GM19452 (cell line): ENCODE measurements at regions not wholly inside any gene's neighbourhood (a gene's known extent, or its start where the extent isn't known, plus 50 kb on each side); places are given as distances from the start of the nearest gene placed in this dataset.

Source experiments
- ATAC-seq: cut with Tn5 transposase; IDR thresholded peaks from one replicate; pipeline ENCODE4 v1.9.1; 2021; ENCODE audit not compliant: unreplicated experiment

DNA sequence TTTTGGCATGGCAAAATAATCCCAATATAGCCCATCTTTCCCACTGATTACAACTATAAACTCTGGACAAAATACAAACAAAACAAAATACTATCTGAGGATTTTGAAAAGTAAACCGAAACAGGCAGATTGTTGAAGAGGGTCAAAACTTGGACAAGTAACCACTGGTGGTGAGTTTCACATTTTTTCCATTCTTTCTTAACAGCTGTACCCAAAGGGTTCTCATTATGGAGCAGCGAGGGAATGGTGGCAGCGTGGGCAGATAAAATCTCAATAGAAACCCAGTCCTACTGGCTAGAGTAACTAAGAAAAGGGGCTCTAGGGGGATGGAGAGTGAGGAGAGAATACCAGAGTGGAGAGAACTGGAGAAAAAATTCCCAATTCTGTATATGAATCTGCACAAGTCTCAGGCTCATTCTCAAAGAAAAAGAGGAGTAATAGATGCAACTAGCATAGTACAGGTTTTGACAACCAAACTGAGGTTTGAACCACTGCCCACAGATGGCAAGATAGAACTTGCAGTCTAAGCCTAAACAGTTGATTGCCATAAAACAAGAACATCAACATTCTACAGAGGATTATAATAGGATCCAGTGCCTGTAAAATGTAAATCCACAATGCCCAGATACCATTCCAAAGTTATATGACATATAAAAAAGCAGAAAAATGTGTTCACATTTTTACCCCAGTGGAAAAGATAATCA, 284.5 kb downstream of the KCNRG start:
- ATAC-seq: no peak

DNA sequence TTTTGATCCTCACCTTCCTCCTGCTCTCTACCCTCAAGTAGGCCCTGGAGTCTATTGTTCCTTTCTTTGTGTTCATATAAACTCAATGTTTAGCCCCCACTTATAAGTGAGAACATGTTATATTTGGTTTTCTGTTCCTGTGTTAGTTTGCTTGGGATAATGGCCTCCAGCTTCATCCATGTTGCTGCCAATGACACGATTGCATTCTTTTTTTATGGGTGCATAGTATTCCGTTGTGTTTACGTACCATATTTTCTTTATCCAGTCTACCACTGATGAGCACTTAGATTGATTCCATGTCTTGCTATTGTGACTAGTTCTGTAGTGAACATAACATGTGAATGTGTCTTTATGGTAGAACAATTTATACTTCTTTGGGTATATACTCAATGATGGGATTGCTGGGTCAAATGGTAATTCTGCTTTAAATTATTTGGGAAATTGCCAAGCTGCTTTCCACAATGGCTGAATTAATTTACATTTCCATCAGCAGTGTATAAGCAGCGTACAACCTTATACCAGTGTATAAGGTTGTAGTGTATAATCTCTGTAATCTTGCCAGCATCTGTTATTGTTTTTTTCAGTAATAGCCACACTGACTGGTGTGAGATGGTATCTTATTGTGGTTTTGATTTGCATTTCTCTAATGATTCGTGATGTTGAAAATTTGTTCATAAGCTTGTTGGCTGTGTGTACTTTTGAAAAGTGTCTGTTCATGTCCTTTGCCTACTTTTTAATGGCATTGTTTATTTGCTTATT, 288.9 kb downstream of the KCNRG start:
- no peak for ATAC-seq

GRCh38 chr13:50306156-50306555, 290.9 kb downstream of the KCNRG start:
- no peak for ATAC-seq

- ATAC-seq: no peak
Observed at GRCh38 chr13:50309318-50309717, 294.1 kb downstream of the KCNRG start.

GRCh38 chr13:50309882-50310594, 294.8 kb downstream of the KCNRG start:
- ATAC-seq: no peak

DNA sequence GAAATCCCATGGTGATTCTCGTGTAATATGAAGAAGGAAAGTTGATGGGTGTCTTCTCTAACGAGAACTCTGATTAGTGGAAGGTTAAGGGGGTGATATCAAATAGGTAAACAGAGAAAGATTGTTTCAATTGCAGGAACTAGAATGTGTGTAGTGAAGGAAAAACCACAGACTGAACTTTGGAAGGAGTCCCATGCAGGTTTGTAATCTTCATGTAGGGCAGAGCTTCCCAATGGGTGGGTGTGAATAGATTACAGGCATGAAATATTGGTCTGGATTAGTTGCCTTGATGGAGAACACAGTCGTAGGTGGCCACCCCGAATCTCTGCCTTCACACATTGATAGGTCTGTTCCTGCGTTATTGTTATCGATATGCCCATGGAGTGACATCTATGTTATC, 295.5 kb downstream of the KCNRG start:
- ATAC-seq: no peak

DNA sequence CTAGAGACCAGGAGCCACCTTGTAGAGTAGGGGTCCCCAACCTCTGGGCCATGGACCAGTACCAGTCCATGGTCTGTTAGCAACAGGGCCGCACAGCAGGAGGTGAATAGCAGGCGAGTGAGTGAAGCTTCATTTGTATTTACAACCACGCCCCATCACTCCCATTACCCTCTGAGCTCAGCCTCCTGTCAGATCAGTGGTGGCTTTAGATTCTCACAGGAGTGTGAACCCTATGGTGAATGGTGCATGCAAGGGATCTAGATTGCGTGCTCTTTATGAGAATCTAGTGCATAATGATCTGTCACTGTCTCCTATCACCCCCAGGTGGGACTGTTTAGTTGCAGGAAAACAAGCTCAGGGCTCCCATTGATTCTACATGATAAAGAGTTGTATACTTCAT, 303.6 kb downstream of the KCNRG start:
- no peak for ATAC-seq

DNA sequence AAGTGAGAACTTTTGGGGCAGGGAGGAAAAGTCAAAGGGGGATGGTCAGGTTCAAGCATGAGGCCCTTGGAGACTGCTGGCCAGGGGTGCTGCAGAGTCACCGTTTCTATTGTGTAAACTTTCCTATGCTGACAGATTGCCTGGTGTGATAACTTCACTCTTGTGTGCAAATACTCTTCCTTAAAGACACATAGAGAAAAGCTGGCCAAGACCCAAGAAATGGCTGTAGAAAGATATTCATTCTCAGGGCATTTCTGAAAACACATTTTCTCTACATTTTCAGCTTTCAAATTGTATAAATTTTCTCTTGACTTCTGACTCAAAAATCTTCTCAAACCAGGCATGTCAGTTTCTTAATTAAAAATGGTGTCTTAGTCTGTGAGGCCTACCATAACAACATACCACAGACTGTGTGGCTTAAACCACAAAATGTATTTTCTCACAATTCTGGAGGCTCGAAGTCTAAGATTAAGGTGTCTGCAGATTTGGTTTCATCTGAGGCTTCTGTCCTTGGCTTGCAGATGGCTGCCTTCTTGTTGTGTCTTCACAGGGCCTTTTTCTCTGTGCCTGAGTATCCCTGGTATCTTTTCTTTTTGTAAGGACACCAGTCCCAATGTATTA, 304.5 kb downstream of the KCNRG start:
- ATAC-seq: no peak

- no peak for ATAC-seq
Observed at GRCh38 chr13:50320271-50320862, 305.1 kb downstream of the KCNRG start.

DNA sequence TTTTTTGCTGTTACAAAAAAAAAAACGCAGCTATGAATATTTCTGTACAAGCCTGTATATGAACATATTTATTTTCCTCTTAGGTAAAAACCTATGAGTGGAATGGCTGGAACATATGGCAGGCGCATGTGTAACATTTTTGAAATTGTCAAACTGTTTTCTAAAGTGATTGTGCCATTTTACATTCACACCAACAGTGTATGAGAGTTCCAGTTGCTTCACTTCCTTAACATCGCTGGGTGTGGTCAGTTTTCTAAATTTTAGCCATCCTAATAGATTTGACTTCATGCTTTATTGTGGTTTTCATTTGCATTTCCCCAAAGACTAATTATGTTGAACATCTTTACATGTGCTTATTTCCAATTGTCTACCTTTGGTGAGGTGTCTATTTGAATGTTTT, 306.8 kb downstream of the KCNRG start:
- no peak for ATAC-seq

DNA sequence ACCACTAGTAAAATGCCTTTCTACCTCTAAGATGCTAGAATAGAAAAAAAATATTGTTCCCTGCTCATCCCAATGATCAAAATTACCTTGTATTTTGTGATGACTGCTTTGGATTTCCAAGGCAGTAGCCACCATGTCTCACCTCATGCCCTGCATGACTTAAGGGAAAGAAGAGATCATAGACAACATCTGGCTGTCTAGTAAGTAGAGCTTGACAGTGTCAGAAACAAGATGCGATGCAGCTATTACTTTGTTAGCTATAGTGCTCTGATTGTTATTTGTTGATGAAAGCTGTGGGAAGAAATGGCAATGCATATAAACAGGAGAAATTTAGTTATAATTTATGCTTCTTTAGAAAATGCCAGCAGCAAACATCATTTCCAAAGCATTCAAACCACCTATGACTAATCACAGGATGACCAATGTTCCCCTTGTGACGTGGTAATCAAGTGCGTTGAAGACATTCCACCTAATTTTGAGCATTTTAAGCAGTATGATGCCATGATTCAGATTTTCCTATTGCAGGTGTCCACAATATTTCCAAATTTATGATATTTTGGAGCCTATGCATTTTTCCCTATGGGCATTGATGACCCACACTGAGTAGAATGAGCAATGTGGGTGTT, 308.3 kb downstream of the KCNRG start:
- ATAC-seq: no peak

- no peak for ATAC-seq
Observed at GRCh38 chr13:50326271-50326670, 311.0 kb downstream of the KCNRG start.

DNA sequence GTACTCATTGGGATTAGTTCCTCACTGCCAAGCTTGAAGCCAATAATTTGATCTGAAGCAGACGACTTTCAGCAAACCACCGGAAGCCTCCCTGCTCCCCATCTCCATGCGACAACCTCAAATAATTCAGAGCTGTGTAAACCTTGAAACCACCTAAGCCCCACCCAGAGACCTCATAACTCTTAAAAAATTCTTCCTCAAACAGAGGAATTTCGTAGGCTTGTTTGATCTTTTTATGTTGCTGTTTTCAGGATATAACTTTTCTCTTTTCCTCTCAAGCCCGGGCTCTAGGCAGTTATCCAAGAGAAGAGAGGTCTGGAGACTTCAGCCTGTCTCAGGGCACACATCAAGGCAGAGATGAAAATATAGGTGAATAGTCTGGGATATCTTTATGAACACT, 311.6 kb downstream of the KCNRG start:
- ATAC-seq: no peak

DNA sequence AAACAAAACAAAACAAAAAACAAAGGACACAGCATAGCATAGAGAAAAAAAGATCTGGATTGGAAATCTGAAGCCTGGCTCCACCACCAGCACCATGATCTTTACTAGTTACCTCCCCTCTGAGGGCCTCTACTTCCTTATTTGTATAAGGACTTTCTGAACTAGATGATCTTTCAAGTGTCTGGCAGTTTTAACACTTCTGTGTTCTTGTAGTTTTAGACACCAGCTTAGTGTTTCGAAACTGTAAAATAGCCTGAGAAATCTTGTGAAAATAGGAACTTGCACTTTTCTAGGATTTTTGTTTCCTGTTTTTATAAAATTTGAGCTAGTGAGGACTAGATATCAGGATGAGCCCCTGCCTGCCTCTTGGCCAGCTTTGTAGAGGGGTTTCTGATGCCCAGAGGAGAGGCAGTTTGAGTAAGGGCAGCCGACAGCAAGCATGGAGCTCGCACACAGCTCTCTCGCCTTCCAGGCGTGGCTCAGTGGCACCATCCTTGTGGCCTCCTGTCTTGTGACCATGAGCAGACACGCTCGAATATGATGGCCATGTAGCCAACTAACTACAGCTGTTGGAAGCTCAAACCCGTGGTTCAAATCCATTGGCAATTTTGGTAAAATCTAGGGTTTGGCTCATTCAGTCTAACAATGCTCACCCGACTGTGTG, 319.0 kb downstream of the KCNRG start:
- ATAC-seq: no peak

- ATAC-seq: no peak
Observed at GRCh38 chr13:50334944-50335343, 319.7 kb downstream of the KCNRG start.

GRCh38 chr13:50339271-50339670, 324.0 kb downstream of the KCNRG start:
- no peak for ATAC-seq

- ATAC-seq: no peak
Observed at GRCh38 chr13:50340146-50340545, 324.9 kb downstream of the KCNRG start.

DNA sequence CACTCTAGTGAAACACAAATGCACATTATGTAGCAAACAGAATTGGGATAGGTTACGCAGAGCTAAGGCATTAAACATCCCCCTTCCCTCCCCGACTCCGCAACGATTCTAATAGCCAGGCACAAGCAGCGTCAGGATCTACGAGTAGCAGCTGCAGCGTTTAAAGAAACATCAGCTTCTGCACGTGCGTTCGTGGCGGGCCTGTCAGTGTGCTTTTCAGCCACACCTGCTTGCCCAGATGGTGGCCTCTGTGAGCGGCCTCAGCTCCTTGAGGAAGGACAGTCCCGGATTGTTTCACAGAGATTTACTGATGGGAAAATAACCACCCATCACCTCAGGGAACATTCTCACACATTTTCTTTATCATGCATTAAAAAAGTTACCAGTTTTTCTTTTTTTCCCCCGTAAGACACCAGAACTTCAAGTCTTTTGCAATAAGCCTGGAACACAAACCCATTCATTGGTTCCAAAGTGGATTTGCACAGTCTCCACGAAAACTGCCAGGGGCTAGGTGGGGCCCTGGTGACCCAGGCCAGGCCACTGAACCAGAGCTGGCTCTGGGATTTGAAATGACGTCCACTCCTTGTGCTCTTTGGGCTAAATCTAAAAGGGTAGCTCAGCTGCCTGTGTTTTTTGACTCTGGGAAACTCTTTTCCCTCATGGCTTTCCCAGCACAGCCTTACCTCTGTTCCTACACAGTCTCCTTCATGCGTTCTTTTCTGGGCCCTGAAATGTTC, 325.5 kb downstream of the KCNRG start:
- no peak for ATAC-seq

DNA sequence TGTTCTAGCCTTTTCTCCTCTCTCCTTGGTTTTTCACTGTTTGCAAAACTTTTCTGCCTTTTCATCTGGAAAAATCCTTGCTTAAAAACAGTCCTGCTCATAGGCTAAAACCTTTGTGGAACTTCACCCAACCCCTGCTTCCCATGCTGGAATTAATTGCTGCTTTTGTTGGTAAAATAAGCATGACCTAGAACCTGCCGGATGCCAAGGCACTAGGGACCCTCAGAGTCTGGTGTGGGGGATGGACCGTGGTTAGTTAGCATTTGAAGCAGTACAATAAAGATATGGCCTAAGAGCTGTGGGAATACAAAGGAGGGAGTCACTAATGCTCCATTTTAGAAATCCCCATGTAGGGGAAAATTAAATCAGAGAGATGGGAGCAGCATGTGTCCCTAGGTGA, 326.3 kb downstream of the KCNRG start:
- no peak for ATAC-seq

DNA sequence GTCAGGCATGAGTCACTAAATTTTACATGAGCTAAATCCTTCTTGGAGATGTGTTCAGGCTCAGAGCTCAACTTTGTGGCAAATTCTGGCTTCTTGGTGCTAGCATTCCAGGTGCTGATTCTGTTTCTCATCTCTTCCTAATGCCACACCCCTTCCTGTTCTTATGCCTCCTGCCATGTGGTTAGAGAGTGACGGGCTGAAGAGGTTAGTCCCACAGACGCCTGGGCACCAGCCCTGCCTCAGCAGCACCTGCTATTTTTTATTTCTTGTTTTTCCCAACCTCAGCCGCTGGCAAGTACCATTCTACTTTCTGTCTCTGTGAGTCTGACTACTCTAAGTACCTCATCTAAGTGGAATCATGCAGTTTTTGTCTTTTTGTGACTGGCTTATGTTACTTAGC, 329.5 kb downstream of the KCNRG start:
- no peak for ATAC-seq
